HEK293 (cell line): ENCODE measurements at regions not wholly inside any gene's neighbourhood (a gene's known extent, or its start where the extent isn't known, plus 50 kb on each side); places are given as distances from the start of the nearest gene placed in this dataset.

Experiments used
- CTCF ChIA-PET: fragments of 350-600 bp; formaldehyde crosslinking; extraction: SDS; loops from one replicate; lab custom pipeline; 2021; ENCODE audit warnings: antibody characterized with exemption; lab: Yijun Ruan, JAX
- POLR2A ChIA-PET: fragments of 300-600 bp; formaldehyde crosslinking; extraction: SDS; loops from one replicate; lab custom pipeline; 2020; ENCODE audit warnings: antibody characterized with exemption, inconsistent platforms; lab: Yijun Ruan, JAX
- H3K27ac ChIP-seq: fragments of 200-500 bp; sonication (Bioruptor generic); 2 replicates; pipeline ENCODE4 v1.5.1; 2014; ENCODE audit warnings: low read depth, low read length, control low read depth, inconsistent platforms; ENCODE audit errors: extremely low read depth
- H3K36me3 ChIP-seq, 2 experiments: fragments of 200-500 bp in 1 of 2; sonication (Bioruptor generic) in 1 of 2; 1 replicate in 1 of 2; 2 replicates in 1 of 2; pipeline ENCODE4 v1.5.1; 2014 to 2017; ENCODE audit warnings: inconsistent platforms in 2 of 2, low read length in 2 of 2; ENCODE audit not compliant: control insufficient read depth in 2 of 2, insufficient read depth in 1 of 2
- H3K4me1 ChIP-seq: fragments of 200-500 bp; sonication (Bioruptor generic); 2 replicates; pipeline ENCODE4 v1.5.1; 2014; ENCODE audit warnings: mild to moderate bottlenecking, low read length, inconsistent platforms; ENCODE audit not compliant: control insufficient read depth, insufficient read depth
- H3K4me3 ChIP-seq: 2 replicates; pipeline ENCODE4 v1.5.1; 2011; ENCODE audit warnings: low read depth, mild to moderate bottlenecking, control low read depth, low read length, moderate library complexity
- H3K9me3 ChIP-seq: fragments of 200-500 bp; sonication (Bioruptor generic); 2 replicates; pipeline ENCODE4 v1.5.1; 2014; ENCODE audit warnings: low read depth, low read length, inconsistent platforms; ENCODE audit not compliant: control insufficient read depth, insufficient read depth
- GFI1B ChIP-seq: fragments of 450-650 bp; formaldehyde crosslinking; IDR thresholded peaks from 2 replicates; pipeline ENCODE4 v1.5.1; 2016; ENCODE audit warnings: missing biosample characterization, missing genetic modification characterization
- KLF9 ChIP-seq: fragments of 450-650 bp; formaldehyde crosslinking; IDR thresholded peaks from 2 replicates; pipeline ENCODE4 v1.5.1; 2016; ENCODE audit warnings: missing biosample characterization, missing genetic modification characterization, low read depth
- PRDM4 ChIP-seq: fragments of 450-650 bp; formaldehyde crosslinking; IDR thresholded peaks from 2 replicates; pipeline ENCODE4 v1.5.1; 2017; ENCODE audit warnings: missing biosample characterization, missing genetic modification characterization
- RBAK ChIP-seq: fragments of 450-650 bp; formaldehyde crosslinking; IDR thresholded peaks from 2 replicates; pipeline ENCODE4 v1.5.1; 2016; ENCODE audit warnings: missing biosample characterization, missing genetic modification characterization
- SCRT1 ChIP-seq: fragments of 450-650 bp; formaldehyde crosslinking; IDR thresholded peaks from 2 replicates; pipeline ENCODE4 v1.5.1; 2016; ENCODE audit warnings: missing biosample characterization, missing genetic modification characterization, borderline replicate concordance
- ZBTB11 ChIP-seq: fragments of 450-650 bp; formaldehyde crosslinking; conservative IDR thresholded peaks from 2 replicates; pipeline ENCODE4 v1.5.1; 2016; ENCODE audit warnings: low read depth, missing biosample characterization, missing genetic modification characterization
- ZBTB26 ChIP-seq: fragments of 450-650 bp; formaldehyde crosslinking; optimal IDR thresholded peaks from 2 replicates; pipeline ENCODE3; 2016; ENCODE audit warnings: missing biosample characterization, mild to moderate bottlenecking, missing genetic modification characterization
- ZIC2 ChIP-seq: fragments of 450-650 bp; formaldehyde crosslinking; IDR thresholded peaks from 2 replicates; pipeline ENCODE4 v1.5.1; 2016; ENCODE audit warnings: missing biosample characterization, missing genetic modification characterization
- ZNF148 ChIP-seq: fragments of 450-650 bp; formaldehyde crosslinking; IDR thresholded peaks from 2 replicates; pipeline ENCODE4 v1.5.0; 2017; ENCODE audit warnings: missing biosample characterization, missing genetic modification characterization, borderline replicate concordance
- ZNF157 ChIP-seq: fragments of 450-650 bp; formaldehyde crosslinking; IDR thresholded peaks from 2 replicates; pipeline ENCODE4 v1.5.1; 2016; ENCODE audit warnings: missing biosample characterization, missing genetic modification characterization
- ZNF202 ChIP-seq: fragments of 450-650 bp; formaldehyde crosslinking; IDR thresholded peaks from 2 replicates; pipeline ENCODE4 v1.5.1; 2016; ENCODE audit warnings: missing biosample characterization, missing genetic modification characterization, borderline replicate concordance
- ZNF416 ChIP-seq: fragments of 450-650 bp; formaldehyde crosslinking; IDR thresholded peaks from 2 replicates; pipeline ENCODE4 v1.5.1; 2016; ENCODE audit warnings: missing biosample characterization, missing genetic modification characterization
- ZNF48 ChIP-seq: fragments of 450-650 bp; formaldehyde crosslinking; IDR thresholded peaks from 2 replicates; pipeline ENCODE4 v1.5.1; 2016; ENCODE audit warnings: missing biosample characterization, missing genetic modification characterization
- ZNF585B ChIP-seq: fragments of 450-650 bp; formaldehyde crosslinking; IDR thresholded peaks from 2 replicates; pipeline ENCODE4 v1.5.1; 2016; ENCODE audit warnings: missing biosample characterization, missing genetic modification characterization
- ZNF621 ChIP-seq: fragments of 450-650 bp; formaldehyde crosslinking; IDR thresholded peaks from 2 replicates; pipeline ENCODE4 v1.5.1; 2017; ENCODE audit warnings: missing biosample characterization, missing genetic modification characterization
- ZNF791 ChIP-seq: fragments of 450-650 bp; formaldehyde crosslinking; IDR thresholded peaks from 2 replicates; pipeline ENCODE4 v1.5.1; 2016; ENCODE audit warnings: missing biosample characterization, missing genetic modification characterization
- ZXDB ChIP-seq: fragments of 450-650 bp; formaldehyde crosslinking; IDR thresholded peaks from 2 replicates; pipeline ENCODE4 v1.5.1; 2016; ENCODE audit warnings: missing biosample characterization, missing genetic modification characterization
- TF ChIP-seq, protein P1 (sequence below): fragments of 450-650 bp; formaldehyde crosslinking; IDR thresholded peaks from 2 replicates; pipeline ENCODE4 v1.5.1; 2017; ENCODE audit warnings: missing biosample characterization, missing genetic modification characterization
- TF ChIP-seq, protein P2 (sequence below): fragments of 450-650 bp; formaldehyde crosslinking; IDR thresholded peaks from 2 replicates; pipeline ENCODE4 v1.5.1; 2016; ENCODE audit warnings: missing biosample characterization, missing genetic modification characterization

- TF ChIP-seq ZNF202 (tag by site-specific recombination) (no peak), ZNF48 (tag by site-specific recombination) (no peak), ZBTB11 (no peak), SCRT1 (no peak), ZBTB26 (tag by site-specific recombination) (no peak)
- TF ChIP-seq, protein P1, sequence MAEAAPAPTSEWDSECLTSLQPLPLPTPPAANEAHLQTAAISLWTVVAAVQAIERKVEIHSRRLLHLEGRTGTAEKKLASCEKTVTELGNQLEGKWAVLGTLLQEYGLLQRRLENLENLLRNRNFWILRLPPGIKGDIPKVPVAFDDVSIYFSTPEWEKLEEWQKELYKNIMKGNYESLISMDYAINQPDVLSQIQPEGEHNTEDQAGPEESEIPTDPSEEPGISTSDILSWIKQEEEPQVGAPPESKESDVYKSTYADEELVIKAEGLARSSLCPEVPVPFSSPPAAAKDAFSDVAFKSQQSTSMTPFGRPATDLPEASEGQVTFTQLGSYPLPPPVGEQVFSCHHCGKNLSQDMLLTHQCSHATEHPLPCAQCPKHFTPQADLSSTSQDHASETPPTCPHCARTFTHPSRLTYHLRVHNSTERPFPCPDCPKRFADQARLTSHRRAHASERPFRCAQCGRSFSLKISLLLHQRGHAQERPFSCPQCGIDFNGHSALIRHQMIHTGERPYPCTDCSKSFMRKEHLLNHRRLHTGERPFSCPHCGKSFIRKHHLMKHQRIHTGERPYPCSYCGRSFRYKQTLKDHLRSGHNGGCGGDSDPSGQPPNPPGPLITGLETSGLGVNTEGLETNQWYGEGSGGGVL (tag by site-specific recombination), result no peak
- TF ChIP-seq, protein P2, sequence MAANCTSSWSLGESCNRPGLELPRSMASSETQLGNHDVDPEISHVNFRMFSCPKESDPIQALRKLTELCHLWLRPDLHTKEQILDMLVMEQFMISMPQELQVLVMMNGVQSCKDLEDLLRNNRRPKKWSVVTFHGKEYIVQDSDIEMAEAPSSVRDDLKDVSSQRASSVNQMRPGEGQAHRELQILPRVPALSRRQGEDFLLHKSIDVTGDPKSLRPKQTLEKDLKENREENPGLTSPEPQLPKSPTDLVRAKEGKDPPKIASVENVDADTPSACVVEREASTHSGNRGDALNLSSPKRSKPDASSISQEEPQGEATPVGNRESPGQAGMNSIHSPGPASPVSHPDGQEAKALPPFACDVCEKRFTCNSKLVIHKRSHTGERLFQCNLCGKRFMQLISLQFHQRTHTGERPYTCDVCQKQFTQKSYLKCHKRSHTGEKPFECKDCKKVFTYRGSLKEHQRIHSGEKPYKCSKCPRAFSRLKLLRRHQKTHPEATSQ (tag by site-specific recombination), result no peak
Measured at GRCh38 chr2:228630786-228631185, 449.3 kb upstream of the SPHKAP start (continued).

DNA sequence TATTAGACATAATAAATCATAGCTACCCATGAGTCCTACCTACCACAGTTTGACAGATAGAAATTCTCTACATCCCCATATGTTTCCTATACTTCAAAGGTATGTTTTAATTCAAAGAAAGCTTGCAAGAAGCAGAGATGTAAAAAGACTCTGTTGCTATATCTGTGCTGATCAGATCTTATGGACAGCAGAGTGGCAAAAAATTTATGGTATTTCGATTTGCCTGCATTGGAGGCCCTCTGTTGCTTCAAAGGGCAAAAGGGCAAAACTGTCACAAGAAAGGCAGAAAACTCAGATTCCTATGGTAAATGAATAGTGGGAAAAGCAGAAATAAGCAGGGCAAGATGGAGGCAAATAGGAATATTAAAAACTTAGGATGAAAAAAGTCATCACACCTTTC, 447.8 kb upstream of the SPHKAP start:
- POLR2A ChIA-PET, result no interaction called here
- Histone ChIP-seq H3K9me3 (no peaks in the 10 kb centered on the region), H3K36me3 (no peaks in the 10 kb centered on the region), H3K4me1 (no peaks in the 10 kb centered on the region), H3K27ac (no peak overlapping the region), H3K4me3 (no peak overlapping the region)
- CTCF ChIA-PET, result no interaction called here
- TF ChIP-seq KLF9 (tag by site-specific recombination), result no peak
- TF ChIP-seq PRDM4 (tag by site-specific recombination), result no peak
- TF ChIP-seq ZNF621 (tag by site-specific recombination), result no peak
- TF ChIP-seq ZNF416 (tag by site-specific recombination), result no peak
- TF ChIP-seq ZNF157, result no peak
- TF ChIP-seq RBAK (tag by site-specific recombination), result no peak
- no peak for TF ChIP-seq ZNF791 (tag by site-specific recombination)
- no peak for TF ChIP-seq GFI1B (tag by site-specific recombination)
- TF ChIP-seq ZNF585B, result no peak
- TF ChIP-seq ZXDB (tag by site-specific recombination), result no peak
- no peak for TF ChIP-seq ZIC2
- no peak for TF ChIP-seq ZBTB11
- TF ChIP-seq ZNF148 (tag by site-specific recombination), result no peak
